LNCaP clone FGC (cell line): ENCODE measurements at regions not wholly inside any gene's neighbourhood (a gene's known extent, or its start where the extent isn't known, plus 50 kb on each side); places are given as distances from the start of the nearest gene placed in this dataset.

ENCODE experiments used
- DNase-seq: peaks from one replicate; pipeline ENCODE4 v3.0.0-alpha.2; 2011; ENCODE audit warnings: low read depth
- H3K4me3 ChIP-seq: 2 replicates; pipeline ENCODE4 v1.5.1; 2011; ENCODE audit warnings: mild to moderate bottlenecking, low read depth, low read length, control low read depth
- TF ChIP-seq, protein P1 (sequence below): IDR thresholded peaks from 2 replicates; pipeline ENCODE4 v1.5.1; 2012; ENCODE audit warnings: mild to moderate bottlenecking; ENCODE audit not compliant: control insufficient read depth, insufficient read depth; ENCODE audit errors: extremely low read depth

DNA sequence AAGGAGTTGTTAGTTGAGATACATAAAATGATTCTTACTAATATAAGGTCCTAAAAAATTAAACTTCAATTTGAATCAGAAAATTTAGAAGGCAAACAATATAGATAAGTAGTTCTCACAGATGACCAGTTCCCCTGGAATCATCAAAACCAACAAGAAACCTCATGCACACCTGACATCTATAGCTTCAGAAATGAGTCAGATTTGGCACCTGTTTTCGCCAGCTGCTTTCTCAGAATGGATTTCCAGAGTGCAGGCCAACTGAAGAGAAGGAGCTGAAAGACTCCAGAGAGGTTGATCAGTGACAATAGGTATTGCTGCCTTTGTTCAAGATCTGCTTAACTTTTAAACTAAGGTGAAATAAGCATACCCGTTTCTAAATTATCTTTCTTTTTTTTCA lies 192.4 kb downstream of the RDH14 start:
- H3K4me3 ChIP-seq = no peak overlapping the region
- TF ChIP-seq, protein P1, sequence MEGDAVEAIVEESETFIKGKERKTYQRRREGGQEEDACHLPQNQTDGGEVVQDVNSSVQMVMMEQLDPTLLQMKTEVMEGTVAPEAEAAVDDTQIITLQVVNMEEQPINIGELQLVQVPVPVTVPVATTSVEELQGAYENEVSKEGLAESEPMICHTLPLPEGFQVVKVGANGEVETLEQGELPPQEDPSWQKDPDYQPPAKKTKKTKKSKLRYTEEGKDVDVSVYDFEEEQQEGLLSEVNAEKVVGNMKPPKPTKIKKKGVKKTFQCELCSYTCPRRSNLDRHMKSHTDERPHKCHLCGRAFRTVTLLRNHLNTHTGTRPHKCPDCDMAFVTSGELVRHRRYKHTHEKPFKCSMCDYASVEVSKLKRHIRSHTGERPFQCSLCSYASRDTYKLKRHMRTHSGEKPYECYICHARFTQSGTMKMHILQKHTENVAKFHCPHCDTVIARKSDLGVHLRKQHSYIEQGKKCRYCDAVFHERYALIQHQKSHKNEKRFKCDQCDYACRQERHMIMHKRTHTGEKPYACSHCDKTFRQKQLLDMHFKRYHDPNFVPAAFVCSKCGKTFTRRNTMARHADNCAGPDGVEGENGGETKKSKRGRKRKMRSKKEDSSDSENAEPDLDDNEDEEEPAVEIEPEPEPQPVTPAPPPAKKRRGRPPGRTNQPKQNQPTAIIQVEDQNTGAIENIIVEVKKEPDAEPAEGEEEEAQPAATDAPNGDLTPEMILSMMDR = no peak
- DNase-seq = no peak

GRCh38 chr2:18365342-18365741 lies 195.1 kb downstream of the RDH14 start:
- no peak overlapping the region for H3K4me3 ChIP-seq
- TF ChIP-seq, protein P1 = no peak

DNA sequence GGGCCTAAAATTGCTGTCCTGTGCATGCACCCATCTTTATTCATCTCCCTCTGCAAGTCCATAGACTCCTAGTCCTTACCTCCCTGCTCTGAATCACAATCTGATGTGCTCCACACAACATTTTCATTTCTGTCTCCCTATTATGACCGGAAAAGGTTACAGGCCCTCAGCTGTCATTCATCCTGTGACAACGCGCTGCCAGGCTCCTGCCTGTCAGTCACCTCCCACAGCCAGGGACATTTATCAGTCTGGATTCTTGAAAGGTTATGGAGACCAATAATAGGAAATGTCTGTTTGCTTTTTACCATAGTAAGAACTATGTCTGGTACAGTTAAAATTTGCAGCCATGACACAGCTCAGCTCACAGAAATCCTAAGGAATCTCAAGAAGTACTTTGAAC lies 197.1 kb downstream of the RDH14 start:
- no peak overlapping the region for H3K4me3 ChIP-seq
- TF ChIP-seq, protein P1 = no peak
- no peak for DNase-seq

More at GRCh38 chr2:18365342-18365741, 195.1 kb downstream of the RDH14 start:
- no peak for DNase-seq

DNA sequence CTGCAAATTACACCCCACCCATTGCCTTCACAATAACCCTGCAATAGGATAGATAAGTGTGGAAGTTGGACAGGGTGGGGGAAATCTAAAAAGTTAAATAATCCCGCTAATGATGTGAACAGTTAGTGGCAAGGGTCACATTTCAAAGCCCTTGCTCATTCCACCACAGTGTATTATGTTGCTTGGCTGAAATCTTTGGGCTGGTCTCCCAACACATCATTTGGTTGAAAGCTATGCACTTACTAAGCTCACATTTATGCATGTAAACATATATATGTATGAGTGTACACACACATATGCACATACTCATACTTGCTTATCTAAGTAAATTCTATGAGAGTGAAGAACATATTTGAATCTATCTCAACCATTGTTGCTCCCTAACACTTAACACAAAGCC lies 197.8 kb downstream of the RDH14 start:
- no peak for DNase-seq
- H3K4me3 ChIP-seq = no peak overlapping the region
- TF ChIP-seq, protein P1 = no peak

- H3K4me3 ChIP-seq = no peak overlapping the region
- TF ChIP-seq, protein P1 = no peak
- no peak for DNase-seq
Observed at GRCh38 chr2:18357537-18357936, 202.9 kb downstream of the RDH14 start.

DNA sequence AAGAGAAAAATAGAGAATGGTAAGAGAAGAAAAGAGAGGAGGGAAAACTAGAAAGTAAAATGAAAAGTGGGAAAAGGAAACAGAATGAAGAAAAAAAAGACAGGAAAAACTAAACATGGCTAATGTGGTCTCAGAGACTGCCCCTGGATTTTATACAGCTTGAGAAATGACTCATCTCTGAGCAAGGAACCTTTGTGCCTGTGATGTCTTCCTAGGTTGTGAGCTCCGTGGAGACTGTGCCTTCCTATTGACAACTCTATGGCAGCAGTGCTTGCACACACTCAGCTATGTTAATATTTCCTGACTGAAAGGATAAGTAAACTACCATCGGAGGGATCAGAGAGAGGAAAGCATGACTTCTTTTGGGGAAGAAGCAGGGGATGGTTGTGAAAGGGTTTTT lies 203.8 kb downstream of the RDH14 start:
- TF ChIP-seq, protein P1 = no peak
- no peak for DNase-seq
- H3K4me3 ChIP-seq = no peak overlapping the region

GRCh38 chr2:18349421-18349820 lies 211.0 kb downstream of the RDH14 start:
- DNase-seq = no peak
- no peak overlapping the region for H3K4me3 ChIP-seq
- TF ChIP-seq, protein P1 = no peak
